ENCODE measurements at regions not wholly inside any gene's neighbourhood (a gene's known extent, or its start where the extent isn't known, plus 50 kb on each side); places are given as distances from the start of the nearest gene placed in this dataset.

DNA sequence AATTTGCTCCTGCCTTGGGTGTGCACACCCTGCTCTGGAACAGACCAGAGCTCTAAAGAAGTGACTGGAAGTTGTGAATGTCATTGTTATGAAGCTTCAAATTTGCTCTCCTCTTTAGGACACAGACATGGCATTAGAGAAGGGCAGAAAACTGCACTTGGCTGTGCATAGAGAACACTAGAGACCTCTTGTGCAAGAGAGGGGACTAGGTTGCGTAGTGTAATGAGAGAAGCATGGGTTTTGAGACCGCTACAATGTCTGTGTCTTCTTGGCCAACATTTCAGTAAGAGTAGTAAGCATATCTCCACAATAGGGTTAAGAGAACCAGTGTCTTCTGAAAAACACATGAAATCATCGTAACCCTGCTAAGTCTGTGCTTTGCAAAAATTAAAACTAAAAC lies 423.3 kb downstream of the SPRY2 start:
- peaks cover 13 to 18% of the 10 kb centered on the region in 2 experiments for H3K4me1 Mint-ChIP-seq
- H3K27ac ChIP-seq (ENCODE audit: insufficient read length, low read depth, low read length) = no peak overlapping the region
- H3K27ac Mint-ChIP-seq = no peak overlapping the region
- H2BK12ac ChIP-seq (ENCODE audit: insufficient read length, low read depth, low read length) = no peak overlapping the region
- DNase-seq = no peak
- no peak overlapping the region for H3T11ph ChIP-seq (ENCODE audit: low read length)
- no peak overlapping the region for H4K5ac ChIP-seq (ENCODE audit: insufficient read length, low read depth, low read length)
- H2AK5ac ChIP-seq (ENCODE audit: insufficient read length, low read length) = no peak overlapping the region
- H3K18ac ChIP-seq (ENCODE audit: insufficient read length, low read depth, low read length) = no peak overlapping the region
- H2BK20ac ChIP-seq (ENCODE audit: low read depth, low read length, poor library complexity, severe bottlenecking) = no peak overlapping the region
- H3K9me3 ChIP-seq (ENCODE audit: control insufficient read depth, low read depth, low read length) = no peaks in the 10 kb centered on the region
- no peak overlapping the region for H2BK120ac ChIP-seq (ENCODE audit: low read depth, low read length, poor library complexity, severe bottlenecking)
- no peak overlapping the region for H2BK15ac ChIP-seq (ENCODE audit: low read depth, low read length)
- H3K9ac ChIP-seq (ENCODE audit: extremely low read depth, insufficient read length, low read length) = no peak overlapping the region
- no peaks in the 10 kb centered on the region for H3K27me3 Mint-ChIP-seq (ENCODE audit: low read depth)
- no peaks in the 10 kb centered on the region for H3K23me2 ChIP-seq (ENCODE audit: insufficient read length, low read depth, low read length, poor library complexity, severe bottlenecking)
- H3K79me1 ChIP-seq (ENCODE audit: insufficient read depth, low read depth, low read length, poor library complexity, severe bottlenecking) = no peaks in the 10 kb centered on the region
- no peak overlapping the region for H3K4me2 ChIP-seq (ENCODE audit: insufficient read depth, insufficient read length, low read length)
- no peak overlapping the region; the same call in 1 of the 2 replicates for H3K14ac ChIP-seq (ENCODE audit: insufficient read depth, low read length)
- H3K36me3 Mint-ChIP-seq (ENCODE audit: insufficient read depth in 1 of 3, low read depth in 3 of 3) = peaks cover 3 to 5% (median 3%) of the 10 kb centered on the region in 3 experiments; a peak in 2 of 7 replicates
- no peak overlapping the region for H3K23ac ChIP-seq (ENCODE audit: insufficient read length, low read depth, low read length)
- no peak overlapping the region for H4K91ac ChIP-seq (ENCODE audit: insufficient read length, low read depth, low read length)
- H2AFZ ChIP-seq (ENCODE audit: low read length) = no peak overlapping the region
- no peak overlapping the region for H3K4ac ChIP-seq (ENCODE audit: low read depth, low read length)
- H4K20me1 ChIP-seq (ENCODE audit: control insufficient read depth, insufficient read depth, insufficient read length) = no peaks in the 10 kb centered on the region
- H3K56ac ChIP-seq (ENCODE audit: insufficient read length, low read depth, low read length) = no peak overlapping the region
- no peaks in the 10 kb centered on the region for H3K4me1 ChIP-seq (ENCODE audit: insufficient read depth, low read length)
- peaks cover 7 to 17% of the 10 kb centered on the region in 2 experiments; a peak in 4 of 5 replicates for H3K9me3 Mint-ChIP-seq
- no CpG with 5 or more reads among the region's 3 CpGs for WGBS (ENCODE audit: extremely low coverage, insufficient read length, low lambda C conversion rate)
- no peaks in the 10 kb centered on the region for H3K79me2 ChIP-seq (ENCODE audit: insufficient read depth, low read length)
- no peak overlapping the region for H3K4me3 Mint-ChIP-seq
- no peak overlapping the region for H2BK5ac ChIP-seq (ENCODE audit: insufficient read length, low read length)
- no peak overlapping the region for H4K8ac ChIP-seq (replicated peaks; ENCODE audit: insufficient read length, low read depth, low read length)
- TF ChIP-seq CTCF (conservative IDR thresholded peaks at IDR 0.05) = no peak
- H3K27me3 ChIP-seq (ENCODE audit: insufficient read depth, low read length) = no peaks in the 10 kb centered on the region
